ENCODE measurements at regions not wholly inside any gene's neighbourhood (a gene's known extent, or its start where the extent isn't known, plus 50 kb on each side); places are given as distances from the start of the nearest gene placed in this dataset.

- TF ChIP-seq, protein P1, sequence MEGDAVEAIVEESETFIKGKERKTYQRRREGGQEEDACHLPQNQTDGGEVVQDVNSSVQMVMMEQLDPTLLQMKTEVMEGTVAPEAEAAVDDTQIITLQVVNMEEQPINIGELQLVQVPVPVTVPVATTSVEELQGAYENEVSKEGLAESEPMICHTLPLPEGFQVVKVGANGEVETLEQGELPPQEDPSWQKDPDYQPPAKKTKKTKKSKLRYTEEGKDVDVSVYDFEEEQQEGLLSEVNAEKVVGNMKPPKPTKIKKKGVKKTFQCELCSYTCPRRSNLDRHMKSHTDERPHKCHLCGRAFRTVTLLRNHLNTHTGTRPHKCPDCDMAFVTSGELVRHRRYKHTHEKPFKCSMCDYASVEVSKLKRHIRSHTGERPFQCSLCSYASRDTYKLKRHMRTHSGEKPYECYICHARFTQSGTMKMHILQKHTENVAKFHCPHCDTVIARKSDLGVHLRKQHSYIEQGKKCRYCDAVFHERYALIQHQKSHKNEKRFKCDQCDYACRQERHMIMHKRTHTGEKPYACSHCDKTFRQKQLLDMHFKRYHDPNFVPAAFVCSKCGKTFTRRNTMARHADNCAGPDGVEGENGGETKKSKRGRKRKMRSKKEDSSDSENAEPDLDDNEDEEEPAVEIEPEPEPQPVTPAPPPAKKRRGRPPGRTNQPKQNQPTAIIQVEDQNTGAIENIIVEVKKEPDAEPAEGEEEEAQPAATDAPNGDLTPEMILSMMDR (IDR thresholded peaks at IDR 0.05; ENCODE audit: low read length, missing control alignments): no peak
- H3K4me3 ChIP-seq (replicated peaks; ENCODE audit: low read depth, low read length): no peak overlapping the region
- no peak for DNase-seq (ENCODE audit: low read depth)
Observed at GRCh38 chr5:7047511-7048261, 334.5 kb downstream of the TENT4A start.

GRCh38 chr5:7050986-7051385 lies 337.8 kb downstream of the TENT4A start:
- no peak for DNase-seq (ENCODE audit: low read depth)
- TF ChIP-seq, protein P1 (IDR thresholded peaks at IDR 0.05; ENCODE audit: low read length, missing control alignments): no peak

DNA sequence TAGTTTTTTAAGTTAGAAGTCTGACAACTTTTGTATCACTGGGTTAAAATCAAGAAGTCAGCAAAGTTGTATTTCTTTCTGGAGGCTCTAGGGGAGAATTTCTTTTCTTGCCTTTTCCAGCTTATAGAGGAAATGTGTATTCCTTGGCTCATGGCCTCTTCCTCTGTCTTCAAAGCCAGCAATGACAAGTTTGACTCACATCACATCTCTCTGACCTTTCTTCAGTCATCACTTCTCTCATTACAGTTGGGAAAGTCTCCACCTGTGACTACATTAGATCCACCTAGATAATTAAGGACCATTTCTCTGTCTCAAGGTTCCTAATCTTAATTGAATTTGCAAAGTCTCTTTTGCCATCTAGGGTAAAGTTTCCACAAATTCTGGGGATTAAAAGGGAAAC lies 339.9 kb downstream of the TENT4A start:
- H3K4me3 ChIP-seq (replicated peaks; ENCODE audit: low read depth, low read length): no peak overlapping the region
- no peak for DNase-seq (ENCODE audit: low read depth)
- TF ChIP-seq, protein P1 (IDR thresholded peaks at IDR 0.05; ENCODE audit: low read length, missing control alignments): no peak

More at GRCh38 chr5:7050986-7051385, 337.8 kb downstream of the TENT4A start:
- H3K4me3 ChIP-seq (replicated peaks; ENCODE audit: low read depth, low read length): no peak overlapping the region

GRCh38 chr5:7053528-7054209 lies 340.4 kb downstream of the TENT4A start:
- no peak for DNase-seq (ENCODE audit: low read depth)
- TF ChIP-seq, protein P1 (IDR thresholded peaks at IDR 0.05; ENCODE audit: low read length, missing control alignments): no peak

DNA sequence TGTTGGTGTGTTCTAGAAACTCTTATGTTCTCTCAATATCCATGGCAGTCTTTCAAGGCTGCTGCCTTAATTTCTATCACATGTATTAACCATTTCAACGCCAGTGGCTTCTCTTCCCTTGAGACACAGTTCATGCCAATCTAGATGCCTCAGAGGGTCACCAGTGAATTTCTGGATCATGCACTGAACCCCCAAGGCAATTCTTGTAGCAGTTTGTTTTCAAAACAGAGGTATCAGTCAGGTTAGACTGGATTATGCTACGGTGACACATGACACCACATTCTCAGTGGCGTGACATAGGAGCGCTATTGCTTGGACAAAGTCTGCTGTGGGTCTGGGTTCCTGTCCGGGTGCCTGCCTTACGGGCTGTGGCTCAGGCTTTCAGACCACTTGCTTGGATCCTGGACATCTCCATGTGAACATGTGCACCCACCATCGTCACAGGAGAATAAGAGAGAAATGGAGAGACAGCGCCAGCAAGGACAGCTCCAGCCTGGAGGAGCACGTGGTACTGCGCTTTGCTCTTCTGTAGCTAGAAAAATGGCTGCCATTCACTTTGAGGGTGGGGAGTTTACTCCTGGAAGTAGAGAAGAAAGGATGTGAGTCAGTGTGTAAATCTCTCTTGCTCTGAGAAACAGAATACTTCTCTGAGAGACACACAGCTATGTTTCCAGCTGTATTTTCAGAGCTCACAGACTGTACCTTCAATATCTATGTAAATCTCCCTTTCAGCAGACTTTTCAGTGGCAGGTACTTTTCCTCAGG lies 329.3 kb upstream of the ADCY2 start:
- TF ChIP-seq, protein P1 (IDR thresholded peaks at IDR 0.05; ENCODE audit: low read length, missing control alignments): no peak
- no peak overlapping the region for H3K4me3 ChIP-seq (replicated peaks; ENCODE audit: low read depth, low read length)
- no peak for DNase-seq (ENCODE audit: low read depth)

More at GRCh38 chr5:7053528-7054209, 340.4 kb downstream of the TENT4A start:
- H3K4me3 ChIP-seq (replicated peaks; ENCODE audit: low read depth, low read length): no peak overlapping the region

DNA sequence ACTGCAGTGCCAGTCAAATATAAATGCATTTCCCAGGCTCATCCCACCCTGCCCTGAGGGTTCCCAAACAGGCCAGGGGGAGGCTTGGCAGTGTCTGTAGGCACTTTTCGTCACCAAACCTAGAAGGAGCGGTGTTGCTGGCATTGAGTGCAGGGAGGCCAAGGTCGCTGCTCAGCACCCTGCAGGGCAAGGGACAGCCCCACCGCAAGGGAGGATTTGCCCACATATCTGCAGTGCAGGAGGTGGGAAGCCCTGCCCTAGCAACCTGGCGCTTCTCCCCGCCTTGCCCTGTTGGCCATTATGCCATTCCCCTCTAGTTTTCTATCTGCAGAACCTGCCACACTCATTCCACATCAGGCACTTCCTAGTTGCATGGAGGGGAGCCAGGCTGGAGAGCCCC lies 327.8 kb upstream of the ADCY2 start:
- H3K4me3 ChIP-seq (replicated peaks; ENCODE audit: low read depth, low read length): no peak overlapping the region
- TF ChIP-seq, protein P1 (IDR thresholded peaks at IDR 0.05; ENCODE audit: low read length, missing control alignments): no peak
- DNase-seq (ENCODE audit: low read depth): no peak

Data from fibroblast of pulmonary artery (primary cell).